WTC11 (cell line): ENCODE measurements at regions not wholly inside any gene's neighbourhood (a gene's known extent, or its start where the extent isn't known, plus 50 kb on each side); places are given as distances from the start of the nearest gene placed in this dataset.

Experiments
- ATAC-seq: fragments of 200-7000 bp; cut with Tn5 transposase; 2 replicates; pipeline ENCODE4 v1.10.0; 2021; ENCODE audit warnings: mild to moderate bottlenecking, moderate library complexity
- CTCF ChIA-PET: fragments of 300-600 bp; sonication (Branson Sonifier 250); formaldehyde crosslinking; loops from one replicate; lab custom pipeline; 2021; ENCODE audit warnings: antibody characterized with exemption; lab: Charles Lee
- POLR2A ChIA-PET: fragments of 350-600 bp; sonication (Branson Sonifier 250); formaldehyde crosslinking; loops from one replicate; lab custom pipeline; 2021; ENCODE audit warnings: antibody characterized with exemption; lab: Charles Lee
- DNase-seq: peaks from one replicate; pipeline ENCODE4 v3.0.0; 2021; ENCODE audit warnings: low spot score
- H3K27ac Mint-ChIP-seq: 2 replicates; pipeline ENCODE4 v1.8.0; 2021; ENCODE audit warnings: mixed read lengths
- H3K27me3 Mint-ChIP-seq: 2 replicates; pipeline ENCODE4 v1.8.0; 2021; ENCODE audit warnings: low read depth, mild to moderate bottlenecking, moderate library complexity, mixed read lengths
- H3K36me3 Mint-ChIP-seq: 2 replicates; pipeline ENCODE4 v1.8.0; 2021; ENCODE audit warnings: mixed read lengths
- H3K4me1 Mint-ChIP-seq: 2 replicates; pipeline ENCODE4 v1.8.0; 2022; ENCODE audit warnings: mixed read lengths
- H3K4me3 Mint-ChIP-seq: 2 replicates; pipeline ENCODE4 v1.8.0; 2021; ENCODE audit warnings: mild to moderate bottlenecking, moderate library complexity, mixed read lengths
- H3K9me3 Mint-ChIP-seq: 2 replicates; pipeline ENCODE4 v1.8.0; 2021; ENCODE audit warnings: mixed read lengths
- ATF1 ChIP-seq: sonication (generic); formaldehyde crosslinking; IDR thresholded peaks from 2 replicates; pipeline ENCODE4 v1.8.1; 2023; ENCODE audit warnings: mild to moderate bottlenecking, moderate library complexity, missing genetic modification reagents
- ATF6 ChIP-seq: sonication (generic); formaldehyde crosslinking; IDR thresholded peaks from 2 replicates; pipeline ENCODE4 v1.8.1; 2023; ENCODE audit warnings: mild to moderate bottlenecking, missing genetic modification reagents
- CREM ChIP-seq: sonication (generic); formaldehyde crosslinking; IDR thresholded peaks from 2 replicates; pipeline ENCODE4 v1.8.1; 2022; ENCODE audit warnings: mild to moderate bottlenecking, missing genetic modification reagents, moderate library complexity
- ESRRA ChIP-seq: sonication (generic); formaldehyde crosslinking; IDR thresholded peaks from 2 replicates; pipeline ENCODE4 v1.8.1; 2022; ENCODE audit warnings: mild to moderate bottlenecking, missing genetic modification reagents, borderline replicate concordance
- FOXP1 ChIP-seq: sonication (generic); formaldehyde crosslinking; IDR thresholded peaks from 2 replicates; pipeline ENCODE4 v1.8.0; 2022; ENCODE audit warnings: missing genetic modification reagents, mild to moderate bottlenecking, moderate library complexity, borderline replicate concordance
- HMGXB4 ChIP-seq: sonication (generic); formaldehyde crosslinking; IDR thresholded peaks from 2 replicates; pipeline ENCODE4 v1.8.1; 2023; ENCODE audit warnings: mild to moderate bottlenecking, moderate library complexity, missing genetic modification reagents
- IRF1 ChIP-seq: sonication (generic); formaldehyde crosslinking; IDR thresholded peaks from 2 replicates; pipeline ENCODE4 v1.8.0; 2023; ENCODE audit warnings: missing genetic modification reagents
- KAT7 ChIP-seq: sonication (generic); formaldehyde crosslinking; IDR thresholded peaks from 2 replicates; pipeline ENCODE4 v1.8.1; 2023; ENCODE audit warnings: missing genetic modification reagents, mild to moderate bottlenecking, borderline replicate concordance
- MYBL2 ChIP-seq: sonication (generic); formaldehyde crosslinking; IDR thresholded peaks from 2 replicates; pipeline ENCODE4 v1.8.1; 2023; ENCODE audit warnings: mild to moderate bottlenecking, moderate library complexity, missing genetic modification reagents
- NR3C1 ChIP-seq: sonication (generic); formaldehyde crosslinking; conservative IDR thresholded peaks from 2 replicates; pipeline ENCODE4 v1.8.1; 2023; ENCODE audit warnings: low read depth, mild to moderate bottlenecking, missing genetic modification reagents
- OVOL2 ChIP-seq: fragments of 250-450 bp; sonication (Bioruptor Pico); IDR thresholded peaks from 2 replicates; pipeline ENCODE4 v1.9.0; 2021; ENCODE audit warnings: mild to moderate bottlenecking, borderline replicate concordance
- PRRX2 ChIP-seq: fragments of 250-450 bp; sonication (Bioruptor Pico); IDR thresholded peaks from 2 replicates; pipeline ENCODE4 v1.8.0; 2021; ENCODE audit warnings: mild to moderate bottlenecking
- SMAD3 ChIP-seq: sonication (generic); formaldehyde crosslinking; IDR thresholded peaks from 2 replicates; pipeline ENCODE4 v1.8.0; 2022; ENCODE audit warnings: missing genetic modification reagents, mild to moderate bottlenecking, borderline replicate concordance
- SP1 ChIP-seq: sonication (generic); formaldehyde crosslinking; conservative IDR thresholded peaks from 2 replicates; pipeline ENCODE4 v1.8.1; 2022; ENCODE audit warnings: missing genetic modification reagents
- TEAD1 ChIP-seq: sonication (generic); formaldehyde crosslinking; IDR thresholded peaks from 2 replicates; pipeline ENCODE4 v1.8.0; 2022; ENCODE audit warnings: mild to moderate bottlenecking, missing genetic modification reagents
- USF2 ChIP-seq: sonication (generic); formaldehyde crosslinking; IDR thresholded peaks from 2 replicates; pipeline ENCODE4 v1.8.1; 2023; ENCODE audit warnings: mild to moderate bottlenecking, missing genetic modification reagents, moderate library complexity
- ZNF232 ChIP-seq: sonication (generic); formaldehyde crosslinking; IDR thresholded peaks from 2 replicates; pipeline ENCODE4 v1.8.0; 2022; ENCODE audit warnings: mild to moderate bottlenecking, missing genetic modification reagents
- ZNF532 ChIP-seq: fragments of 250-450 bp; sonication (Bioruptor Pico); IDR thresholded peaks from 2 replicates; pipeline ENCODE4 v1.9.0; 2021; ENCODE audit warnings: mild to moderate bottlenecking, borderline replicate concordance
- TF ChIP-seq, protein P1 (sequence below): sonication (generic); formaldehyde crosslinking; IDR thresholded peaks from 2 replicates; pipeline ENCODE4 v1.8.1; 2022; ENCODE audit warnings: missing genetic modification reagents, borderline replicate concordance
- TF ChIP-seq, protein P2 (sequence below): fragments of 250-450 bp; sonication (Bioruptor Pico); IDR thresholded peaks from 2 replicates; pipeline ENCODE4 v2.1.2; 2022; ENCODE audit warnings: mild to moderate bottlenecking, moderate library complexity

DNA sequence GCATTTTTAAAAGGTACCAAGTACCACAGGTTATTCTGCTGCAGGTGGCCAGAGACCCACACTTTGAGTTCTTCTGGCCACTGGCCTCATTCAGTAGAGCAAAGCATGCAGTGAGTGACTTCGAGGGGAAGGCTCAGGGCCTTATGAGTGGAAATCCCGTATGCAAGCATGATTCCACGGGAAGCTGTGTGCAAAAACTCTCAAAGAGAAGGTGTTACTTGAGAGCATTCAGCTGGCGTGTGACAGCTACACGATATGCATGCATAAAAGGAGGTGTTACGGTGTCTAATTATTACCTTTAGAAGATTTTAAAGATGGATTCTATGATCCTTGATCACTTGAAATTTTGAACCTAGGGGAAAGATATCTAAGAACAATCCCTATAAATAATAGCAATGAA is 160.3 kb downstream of the ENC1 start:
- ATAC-seq (no peak), DNase-seq (no peak)
- no peak overlapping the region for H3K27ac Mint-ChIP-seq
- TF ChIP-seq PRRX2 (CRISPR knock-in tag), result no peak
- TF ChIP-seq HMGXB4 (CRISPR knock-in tag), result no peak
- no peak for TF ChIP-seq SP1 (CRISPR knock-in tag)
- no peak for TF ChIP-seq SMAD3
- TF ChIP-seq ZNF232 (CRISPR knock-in tag), result no peak
- TF ChIP-seq FOXP1 (CRISPR knock-in tag), result no peak
- no peak for TF ChIP-seq USF2 (CRISPR knock-in tag)
- TF ChIP-seq ESRRA, result no peak
- TF ChIP-seq, protein P1, sequence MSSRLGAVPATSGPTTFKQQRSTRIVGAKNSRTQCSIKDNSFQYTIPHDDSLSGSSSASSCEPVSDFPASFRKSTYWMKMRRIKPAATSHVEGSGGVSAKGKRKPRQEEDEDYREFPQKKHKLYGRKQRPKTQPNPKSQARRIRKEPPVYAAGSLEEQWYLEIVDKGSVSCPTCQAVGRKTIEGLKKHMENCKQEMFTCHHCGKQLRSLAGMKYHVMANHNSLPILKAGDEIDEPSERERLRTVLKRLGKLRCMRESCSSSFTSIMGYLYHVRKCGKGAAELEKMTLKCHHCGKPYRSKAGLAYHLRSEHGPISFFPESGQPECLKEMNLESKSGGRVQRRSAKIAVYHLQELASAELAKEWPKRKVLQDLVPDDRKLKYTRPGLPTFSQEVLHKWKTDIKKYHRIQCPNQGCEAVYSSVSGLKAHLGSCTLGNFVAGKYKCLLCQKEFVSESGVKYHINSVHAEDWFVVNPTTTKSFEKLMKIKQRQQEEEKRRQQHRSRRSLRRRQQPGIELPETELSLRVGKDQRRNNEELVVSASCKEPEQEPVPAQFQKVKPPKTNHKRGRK (CRISPR knock-in tag), result no peak
- no peak for TF ChIP-seq ATF1 (CRISPR knock-in tag)
- TF ChIP-seq NR3C1 (CRISPR knock-in tag), result no peak
- no peak for TF ChIP-seq MYBL2
- TF ChIP-seq KAT7, result no peak
- TF ChIP-seq, protein P2, sequence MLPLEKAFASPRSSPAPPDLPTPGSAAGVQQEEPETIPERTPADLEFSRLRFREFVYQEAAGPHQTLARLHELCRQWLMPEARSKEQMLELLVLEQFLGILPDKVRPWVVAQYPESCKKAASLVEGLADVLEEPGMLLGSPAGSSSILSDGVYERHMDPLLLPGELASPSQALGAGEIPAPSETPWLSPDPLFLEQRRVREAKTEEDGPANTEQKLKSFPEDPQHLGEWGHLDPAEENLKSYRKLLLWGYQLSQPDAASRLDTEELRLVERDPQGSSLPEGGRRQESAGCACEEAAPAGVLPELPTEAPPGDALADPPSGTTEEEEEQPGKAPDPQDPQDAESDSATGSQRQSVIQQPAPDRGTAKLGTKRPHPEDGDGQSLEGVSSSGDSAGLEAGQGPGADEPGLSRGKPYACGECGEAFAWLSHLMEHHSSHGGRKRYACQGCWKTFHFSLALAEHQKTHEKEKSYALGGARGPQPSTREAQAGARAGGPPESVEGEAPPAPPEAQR (CRISPR knock-in tag), result no peak
- TF ChIP-seq TEAD1, result no peak
- TF ChIP-seq CREM (CRISPR knock-in tag), result no peak
- TF ChIP-seq IRF1 (CRISPR knock-in tag), result no peak
- TF ChIP-seq ATF6 (CRISPR knock-in tag), result no peak
- no peak for TF ChIP-seq ZNF532 (CRISPR knock-in tag)
- TF ChIP-seq OVOL2 (CRISPR knock-in tag), result no peak
- no peaks in the 10 kb centered on the region for H3K36me3 Mint-ChIP-seq
- peaks cover 68% of the 10 kb centered on the region for H3K4me1 Mint-ChIP-seq
- no peak overlapping the region for H3K4me3 Mint-ChIP-seq
- ChIA-PET POLR2A (no interaction called here), CTCF (interaction anchor here (1.5 kb wide), 1 partner anchor 268 kb away, joined by 5 read pairs; no protein-coding TSS in a partner anchor)
- H3K9me3 Mint-ChIP-seq, result no peaks in the 10 kb centered on the region
- H3K27me3 Mint-ChIP-seq, result no peaks in the 10 kb centered on the region
